T-helper 2 cell treated with Interferon-gamma antibody and Interleukin-4, amounts not matched to agents 100 ng/mL and 5 ng/mL, for 36 hours (primary cell): ENCODE measurements at regions not wholly inside any gene's neighbourhood (a gene's known extent, or its start where the extent isn't known, plus 50 kb on each side); places are given as distances from the start of the nearest gene placed in this dataset.
"Not testable (repeated sequence)": the region's sequence is repeated elsewhere in the genome, so short reads cannot be mapped to it uniquely, and the experiment has no call there.

Experiments
- intact Hi-C: fragments of 100-400 bp; cut with micrococcal nuclease; formaldehyde crosslinking; loops from one replicate; pipeline ENCODE4 v1.15.1; 2023

GRCh38 chr7:110534241-110534931, 556.5 kb upstream of the LRRN3 start:
- intact Hi-C loops: no loop called here

GRCh38 chr7:110539216-110539615, 551.7 kb upstream of the LRRN3 start:
- intact Hi-C loops: no loop called here

GRCh38 chr7:110541962-110542361, 549.0 kb upstream of the LRRN3 start:
- intact Hi-C loops: loop anchor here (1.0 kb wide), 1 partner anchor 7 kb away; no protein-coding TSS in a partner anchor

GRCh38 chr7:110544194-110544593, 546.7 kb upstream of the LRRN3 start:
- intact Hi-C loops: no loop called here

- intact Hi-C loops: no loop called here
These were observed 542.6 kb upstream of the LRRN3 start for GRCh38 chr7:110548372-110548771.

GRCh38 chr7:110557136-110557535, 533.8 kb upstream of the LRRN3 start:
- intact Hi-C loops: no loop called here

- intact Hi-C loops: not testable (repeated sequence)
These were observed 527.6 kb upstream of the LRRN3 start for GRCh38 chr7:110563286-110563685.

- intact Hi-C loops: no loop called here
These were observed 526.7 kb upstream of the LRRN3 start for GRCh38 chr7:110564246-110564645.

- intact Hi-C loops: no loop called here
These were observed 522.5 kb upstream of the LRRN3 start for GRCh38 chr7:110568388-110568787.

GRCh38 chr7:110568932-110569331, 522.0 kb upstream of the LRRN3 start:
- intact Hi-C loops: no loop called here

- intact Hi-C loops: no loop called here
These were observed 521.3 kb upstream of the LRRN3 start for GRCh38 chr7:110569486-110570205.

GRCh38 chr7:110573862-110574528, 516.9 kb upstream of the LRRN3 start:
- intact Hi-C loops: no loop called here

- intact Hi-C loops: no loop called here
These were observed 503.6 kb upstream of the LRRN3 start for GRCh38 chr7:110587294-110587693.

- intact Hi-C loops: loop anchor here (1.0 to 10.0 kb wide), 3 partner anchors 508 to 1144 kb away; no protein-coding TSS in a partner anchor
These were observed 500.5 kb upstream of the LRRN3 start for GRCh38 chr7:110590415-110590814.

- intact Hi-C loops: loop anchor here (5.0 to 10.0 kb wide), 2 partner anchors 896 to 1143 kb away; no protein-coding TSS in a partner anchor
These were observed 499.6 kb upstream of the LRRN3 start for GRCh38 chr7:110591341-110591740.

- intact Hi-C loops: loop anchor here (5.0 to 10.0 kb wide), 2 partner anchors 895 to 1142 kb away; no protein-coding TSS in a partner anchor
These were observed 498.4 kb upstream of the LRRN3 start for GRCh38 chr7:110592557-110592956.

- intact Hi-C loops: loop anchor here (5.0 to 10.0 kb wide), 2 partner anchors 894 to 1141 kb away; no protein-coding TSS in a partner anchor
These were observed 497.6 kb upstream of the LRRN3 start for GRCh38 chr7:110593355-110593754.

- intact Hi-C loops: loop anchor here (1.0 to 10.0 kb wide), 2 partner anchors 503 to 1139 kb away; no protein-coding TSS in a partner anchor
These were observed 495.2 kb upstream of the LRRN3 start for GRCh38 chr7:110595694-110596093.

- intact Hi-C loops: no loop called here
These were observed 490.0 kb upstream of the LRRN3 start for GRCh38 chr7:110600956-110601355.

GRCh38 chr7:110601710-110602109, 489.2 kb upstream of the LRRN3 start:
- intact Hi-C loops: no loop called here

- intact Hi-C loops: no loop called here
These were observed 486.7 kb upstream of the LRRN3 start for GRCh38 chr7:110604206-110604605.

- intact Hi-C loops: no loop called here
These were observed 486.0 kb upstream of the LRRN3 start for GRCh38 chr7:110604885-110605284.
